ENCODE measurements at regions not wholly inside any gene's neighbourhood (a gene's known extent, or its start where the extent isn't known, plus 50 kb on each side); places are given as distances from the start of the nearest gene placed in this dataset.

GRCh38 chr11:19301361-19301760 is 60.6 kb upstream of the E2F8 start:
- Histone ChIP-seq H3K27ac (no peak overlapping the region), H3K9me3 (no peaks in the 10 kb centered on the region), H3K27me3 (no peaks in the 10 kb centered on the region), H3K36me3 (no peaks in the 10 kb centered on the region), H3K4me1 (no peaks in the 10 kb centered on the region), H3K4me3 (no peak overlapping the region)
- WGBS, 2 donors, result 93 to 96% methylated on average over 1 of the region's 1 CpG
- TF ChIP-seq POLR2AphosphoS5 (IDR thresholded peaks at IDR 0.05) (no peak), CTCF (IDR thresholded peaks at IDR 0.05) (no peak), EP300 (IDR thresholded peaks at IDR 0.05) (no peak), POLR2A (IDR thresholded peaks at IDR 0.05) (no peak)
- intact Hi-C loops (cut with DNase I), result no loop called here
- DNase-seq, result no peak

- intact Hi-C loops (cut with DNase I), result no loop called here
- no peaks in the 10 kb centered on the region for H3K9me3 ChIP-seq
- WGBS, 2 donors, result 67 to 78% methylated on average over 4 of the region's 4 CpGs
- DNase-seq, result no peak
- no peaks in the 10 kb centered on the region for H3K27me3 ChIP-seq
- no peaks in the 10 kb centered on the region for H3K36me3 ChIP-seq
- H3K4me1 ChIP-seq, result no peaks in the 10 kb centered on the region
- TF ChIP-seq CTCF (IDR thresholded peaks at IDR 0.05), result no peak
- no peak for TF ChIP-seq POLR2A (IDR thresholded peaks at IDR 0.05)
- no peak for TF ChIP-seq EP300 (IDR thresholded peaks at IDR 0.05)
- no peak for TF ChIP-seq POLR2AphosphoS5 (IDR thresholded peaks at IDR 0.05)
- no peak overlapping the region for H3K4me3 ChIP-seq
- H3K27ac ChIP-seq, result no peak overlapping the region
Measured at GRCh38 chr11:19294444-19294843, 53.7 kb upstream of the E2F8 start.

- 15 to 38% methylated on average over 2 of the region's 2 CpGs for WGBS, 2 donors
- TF ChIP-seq POLR2A (IDR thresholded peaks at IDR 0.05), result no peak
- no peak for TF ChIP-seq CTCF (IDR thresholded peaks at IDR 0.05)
- TF ChIP-seq EP300 (IDR thresholded peaks at IDR 0.05), result no peak
- no peak for DNase-seq
- H3K27ac ChIP-seq, result no peak overlapping the region
- peaks cover 0 to under 1% (median 0%) of the 10 kb centered on the region in 3 donors for H3K27me3 ChIP-seq
- H3K4me1 ChIP-seq, result no peaks in the 10 kb centered on the region
- H3K4me3 ChIP-seq, result no peak overlapping the region
- no peaks in the 10 kb centered on the region for H3K36me3 ChIP-seq
- H3K9me3 ChIP-seq, result no peaks in the 10 kb centered on the region
- intact Hi-C loops (cut with DNase I), result no loop called here
Measured at GRCh38 chr11:19291064-19291463, 50.3 kb upstream of the E2F8 start.

Small RNAs in the stretch of these regions (small RNA-seq; reads per million reads assigned to genes)
- gene MIR4486, result 0 reads per million in 3 donors
- 0 reads per million in 3 donors for gene RF00408
- 0 to 0.15 (median 0.06) reads per million in 3 donors for gene RNA5SP335
